Progenitor cell of endocrine pancreas (in vitro differentiated cells): ENCODE measurements at regions not wholly inside any gene's neighbourhood (a gene's known extent, or its start where the extent isn't known, plus 50 kb on each side); places are given as distances from the start of the nearest gene placed in this dataset.

Experiments used
- DNase-seq: peaks from one replicate; pipeline ENCODE4 v3.0.0; 2021; ENCODE audit warnings: low spot score; ENCODE audit not compliant: unreplicated experiment
- H3K27ac Mint-ChIP-seq: 2 replicates; pipeline ENCODE4 v1.8.0; 2021; ENCODE audit warnings: mild to moderate bottlenecking, moderate library complexity, mixed read lengths
- H3K27me3 Mint-ChIP-seq: 2 replicates; pipeline ENCODE4 v1.8.0; 2021; ENCODE audit warnings: mixed read lengths
- H3K36me3 Mint-ChIP-seq: 2 replicates; pipeline ENCODE4 v1.8.0; 2022; ENCODE audit warnings: mixed read lengths; ENCODE audit not compliant: insufficient read depth
- H3K4me1 Mint-ChIP-seq: 2 replicates; pipeline ENCODE4 v1.8.0; 2021; ENCODE audit warnings: low read depth, mixed read lengths
- H3K4me3 Mint-ChIP-seq: 2 replicates; pipeline ENCODE4 v1.8.0; 2021; ENCODE audit warnings: low read depth, mild to moderate bottlenecking, moderate library complexity, mixed read lengths
- H3K9me3 Mint-ChIP-seq: 2 replicates; pipeline ENCODE4 v1.8.0; 2021; ENCODE audit warnings: low read depth, mixed read lengths
- TF ChIP-seq, protein P1 (sequence below): fragments of 200-600 bp; sonication (generic); IDR thresholded peaks from one replicate; pipeline ENCODE4 v1.5.0; 2021; ENCODE audit warnings: antibody characterized with exemption, mild to moderate bottlenecking; ENCODE audit not compliant: unreplicated experiment

- no peak overlapping the region for H3K4me3 Mint-ChIP-seq
These were observed 60.3 kb downstream of the ADRA2C start for GRCh38 chr4:3826247-3827172.

DNA sequence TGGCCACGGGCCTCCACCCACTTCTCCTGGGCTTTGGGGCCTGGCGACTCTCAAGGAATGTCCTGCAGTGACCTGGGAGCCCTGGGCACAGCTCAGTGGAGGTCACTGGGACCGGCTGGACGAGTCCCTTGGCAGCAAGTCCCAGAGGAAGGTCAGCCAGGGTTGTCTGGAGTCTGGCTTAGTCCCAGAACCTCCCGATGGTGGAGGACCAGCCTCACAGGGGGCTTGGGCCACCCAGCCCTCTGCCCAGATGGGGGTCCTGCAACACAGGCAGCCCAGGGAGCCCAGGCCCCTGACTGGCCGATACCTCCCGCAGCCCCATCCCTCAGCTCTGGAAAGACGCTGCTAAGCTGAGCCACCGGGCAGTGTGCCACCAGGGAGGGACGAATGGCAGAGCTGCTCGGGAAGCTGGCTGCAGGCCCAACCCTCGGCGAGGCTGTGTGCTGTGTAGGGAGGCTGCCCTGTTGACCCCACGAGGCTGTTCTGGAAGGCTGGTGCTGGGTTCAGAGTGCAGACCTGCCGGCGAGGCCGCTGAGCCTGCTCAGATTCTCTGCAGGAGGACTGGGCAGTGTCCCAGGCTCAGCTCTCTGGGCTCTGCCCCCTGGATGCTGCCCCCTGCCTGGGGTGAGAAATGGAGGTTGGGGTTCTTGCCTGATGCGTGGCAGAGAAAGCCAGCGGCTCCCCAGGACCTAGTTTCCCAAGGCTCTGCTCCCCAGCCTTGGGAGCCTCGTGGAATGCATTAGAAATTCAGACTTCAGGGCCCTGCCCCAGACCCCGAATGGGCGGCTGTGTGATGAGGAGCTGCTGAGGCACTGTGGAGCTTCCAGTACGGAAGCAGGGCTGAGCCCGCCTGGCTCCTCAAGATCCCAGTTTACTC lies 61.7 kb downstream of the ADRA2C start:
- Mint-ChIP-seq H3K4me1 (peaks cover 3% of the 10 kb centered on the region), H3K27me3 (peaks cover 32% of the 10 kb centered on the region), H3K9me3 (no peaks in the 10 kb centered on the region), H3K4me3 (no peak overlapping the region), H3K36me3 (no peaks in the 10 kb centered on the region), H3K27ac (no peak overlapping the region)
- no peak for DNase-seq
- TF ChIP-seq, protein P1, sequence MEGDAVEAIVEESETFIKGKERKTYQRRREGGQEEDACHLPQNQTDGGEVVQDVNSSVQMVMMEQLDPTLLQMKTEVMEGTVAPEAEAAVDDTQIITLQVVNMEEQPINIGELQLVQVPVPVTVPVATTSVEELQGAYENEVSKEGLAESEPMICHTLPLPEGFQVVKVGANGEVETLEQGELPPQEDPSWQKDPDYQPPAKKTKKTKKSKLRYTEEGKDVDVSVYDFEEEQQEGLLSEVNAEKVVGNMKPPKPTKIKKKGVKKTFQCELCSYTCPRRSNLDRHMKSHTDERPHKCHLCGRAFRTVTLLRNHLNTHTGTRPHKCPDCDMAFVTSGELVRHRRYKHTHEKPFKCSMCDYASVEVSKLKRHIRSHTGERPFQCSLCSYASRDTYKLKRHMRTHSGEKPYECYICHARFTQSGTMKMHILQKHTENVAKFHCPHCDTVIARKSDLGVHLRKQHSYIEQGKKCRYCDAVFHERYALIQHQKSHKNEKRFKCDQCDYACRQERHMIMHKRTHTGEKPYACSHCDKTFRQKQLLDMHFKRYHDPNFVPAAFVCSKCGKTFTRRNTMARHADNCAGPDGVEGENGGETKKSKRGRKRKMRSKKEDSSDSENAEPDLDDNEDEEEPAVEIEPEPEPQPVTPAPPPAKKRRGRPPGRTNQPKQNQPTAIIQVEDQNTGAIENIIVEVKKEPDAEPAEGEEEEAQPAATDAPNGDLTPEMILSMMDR: no peak

More at GRCh38 chr4:3826247-3827172, 60.3 kb downstream of the ADRA2C start:
- Mint-ChIP-seq H3K36me3 (no peaks in the 10 kb centered on the region), H3K27ac (no peak overlapping the region), H3K9me3 (no peaks in the 10 kb centered on the region), H3K4me1 (peaks cover 3% of the 10 kb centered on the region), H3K27me3 (peaks cover 34% of the 10 kb centered on the region)
- TF ChIP-seq, protein P1: no peak
- no peak for DNase-seq

DNA sequence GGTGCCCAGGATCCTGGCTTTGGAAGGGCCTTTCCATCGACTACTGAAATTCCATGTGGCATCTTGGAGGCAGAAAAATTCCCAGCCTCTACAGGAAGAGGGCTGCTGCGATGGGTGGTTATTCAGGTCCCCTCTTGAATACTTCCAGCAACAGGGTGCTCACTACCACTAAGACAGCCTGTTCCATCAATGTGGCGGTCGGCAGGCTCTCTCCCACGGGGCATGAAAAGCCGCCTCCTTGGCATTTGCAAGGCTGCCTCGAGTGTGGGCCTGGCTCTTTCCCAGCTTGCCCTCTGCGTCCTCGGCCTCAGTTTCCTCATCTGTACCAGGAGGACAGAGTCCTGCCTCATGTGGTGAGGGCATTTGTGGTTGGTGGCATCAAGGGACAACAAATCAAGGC lies 62.4 kb downstream of the ADRA2C start:
- Mint-ChIP-seq H3K27me3 (peaks cover 34% of the 10 kb centered on the region), H3K36me3 (no peaks in the 10 kb centered on the region), H3K4me3 (no peak overlapping the region), H3K9me3 (no peaks in the 10 kb centered on the region), H3K4me1 (peaks cover 3% of the 10 kb centered on the region), H3K27ac (no peak overlapping the region)
- TF ChIP-seq, protein P1: no peak
- no peak for DNase-seq

DNA sequence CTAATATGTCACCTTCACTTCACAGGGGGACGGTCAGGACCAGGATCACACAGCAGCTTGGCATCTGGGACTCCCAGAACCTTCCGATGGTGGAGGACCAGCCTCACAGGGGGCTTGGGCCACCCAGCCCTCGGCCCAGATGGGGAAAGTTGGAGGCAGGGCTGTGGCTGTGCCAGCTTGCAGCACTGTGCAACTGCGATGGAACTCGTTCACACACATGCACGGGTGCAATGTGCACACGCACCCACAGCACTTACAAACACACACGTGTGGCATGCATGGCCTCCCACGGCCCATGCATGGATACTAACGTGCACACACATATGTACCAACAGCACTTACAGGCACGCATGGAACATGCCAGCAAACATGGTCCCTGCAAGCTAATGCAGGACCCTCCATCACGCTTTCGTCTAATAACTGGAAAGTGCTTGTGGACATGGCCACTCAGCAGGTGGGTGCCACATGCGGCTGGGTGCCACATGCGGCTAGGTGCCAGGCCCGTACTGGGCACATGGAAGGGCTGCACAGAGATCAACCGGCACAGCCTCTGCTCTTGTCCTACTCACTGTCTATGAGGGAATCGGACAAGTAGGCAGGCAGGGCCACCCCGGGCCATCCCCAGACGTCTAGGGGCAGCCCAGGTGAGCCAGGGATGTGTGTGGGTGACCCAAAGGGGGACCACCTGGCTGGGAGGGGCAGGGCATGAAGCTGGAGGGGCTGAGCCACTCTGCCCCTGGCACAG lies 63.2 kb downstream of the ADRA2C start:
- TF ChIP-seq, protein P1: no peak
- DNase-seq: no peak
- Mint-ChIP-seq H3K27me3 (peaks cover 36% of the 10 kb centered on the region), H3K36me3 (no peaks in the 10 kb centered on the region), H3K27ac (no peak overlapping the region), H3K4me3 (no peak overlapping the region), H3K4me1 (peaks cover 3% of the 10 kb centered on the region), H3K9me3 (no peaks in the 10 kb centered on the region)
